HepG2 (cell line): ENCODE measurements at regions not wholly inside any gene's neighbourhood (a gene's known extent, or its start where the extent isn't known, plus 50 kb on each side); places are given as distances from the start of the nearest gene placed in this dataset.

Experiments used
- ARNT ChIP-seq: fragments of 450-650 bp; IDR thresholded peaks from 2 replicates; pipeline ENCODE4 v1.6.1; 2017
- EP300 ChIP-seq, 3 experiments: sonication (generic) in 1 of 3; formaldehyde crosslinking in 1 of 3; IDR thresholded peaks; 2 replicates each; pipeline versions ENCODE4 v1.5.1 to v1.6.1; 2011 to 2020; ENCODE audit warnings: low read depth in 2 of 3, low read length in 2 of 3, borderline replicate concordance in 1 of 3, improper control_type of control experiment in 1 of 3, mild to moderate bottlenecking in 1 of 3, missing genetic modification reagents in 1 of 3, moderate library complexity in 1 of 3
- FIP1L1 ChIP-seq: fragments of 200-400 bp; formaldehyde crosslinking; IDR thresholded peaks from 2 replicates; pipeline ENCODE4 v1.6.1; 2018; ENCODE audit warnings: low read depth, mild to moderate bottlenecking, low read length, moderate library complexity, borderline replicate concordance; ENCODE audit not compliant: insufficient read depth
- IRF1 ChIP-seq: sonication (generic); formaldehyde crosslinking; IDR thresholded peaks from 2 replicates; pipeline ENCODE4 v1.4.0; 2020; ENCODE audit warnings: low read depth, mild to moderate bottlenecking, missing genetic modification reagents
- MEIS2 ChIP-seq: sonication (generic); formaldehyde crosslinking; IDR thresholded peaks from 2 replicates; pipeline ENCODE4 v1.9.0; 2021; ENCODE audit warnings: mild to moderate bottlenecking, missing genetic modification reagents
- MXI1 ChIP-seq: IDR thresholded peaks from 3 replicates; pipeline ENCODE4 v1.6.1; 2012; ENCODE audit warnings: low read depth, low read length, inconsistent platforms, borderline replicate concordance
- PLRG1 ChIP-seq: fragments of 450-650 bp; conservative IDR thresholded peaks from 2 replicates; pipeline ENCODE4 v1.6.1; 2016
- PRDM15 ChIP-seq: sonication (generic); formaldehyde crosslinking; IDR thresholded peaks from 2 replicates; pipeline ENCODE4 v1.4.0; 2020; ENCODE audit warnings: missing genetic modification reagents
- RAD21 ChIP-seq: fragments of 450-650 bp; formaldehyde crosslinking; IDR thresholded peaks from 2 replicates; pipeline ENCODE4 v1.5.0; 2020; ENCODE audit warnings: mild to moderate bottlenecking
- STAG1 ChIP-seq: sonication (generic); formaldehyde crosslinking; IDR thresholded peaks from 2 replicates; pipeline ENCODE4 v1.4.0; 2020; ENCODE audit warnings: missing genetic modification reagents
- U2AF2 ChIP-seq: fragments of 200-400 bp; formaldehyde crosslinking; IDR thresholded peaks from 2 replicates; pipeline ENCODE4 v1.6.1; 2017; ENCODE audit warnings: low read depth, mild to moderate bottlenecking, low read length
- ZFP36L1 ChIP-seq: sonication (generic); formaldehyde crosslinking; IDR thresholded peaks from 2 replicates; pipeline ENCODE4 v1.8.0; 2022; ENCODE audit warnings: mild to moderate bottlenecking, missing genetic modification reagents, moderate library complexity
- ZFP37 ChIP-seq: sonication (generic); formaldehyde crosslinking; IDR thresholded peaks from 2 replicates; pipeline ENCODE4 v1.4.0; 2020; ENCODE audit warnings: missing genetic modification reagents, borderline replicate concordance
- ZNF143 ChIP-seq: sonication (generic); formaldehyde crosslinking; IDR thresholded peaks from 2 replicates; pipeline ENCODE4 v1.4.0; 2020; ENCODE audit warnings: missing genetic modification reagents

GRCh38 chr7:113751547-113751946 is 167.3 kb downstream of the PPP1R3A start:
- TF ChIP-seq MEIS2 (CRISPR knock-in tag) (no peak), ZNF143 (no peak), IRF1 (CRISPR knock-in tag) (no peak), ZFP36L1 (CRISPR knock-in tag) (no peak), STAG1 (CRISPR knock-in tag) (no peak), ZFP37 (no peak), ARNT (no peak), PRDM15 (no peak), EP300 (IDR thresholded peaks at IDR 0.05; ENCODE audit: low read depth in 2 of 2, low read length in 2 of 2) (no peak), EP300 (CRISPR knock-in tag; IDR thresholded peaks at IDR 0.05; ENCODE audit: borderline replicate concordance) (no peak), U2AF2 (no peak), PLRG1 (no peak), RAD21 (no peak), MXI1 (no peak), FIP1L1 (no peak)
